ENCODE measurements at regions not wholly inside any gene's neighbourhood (a gene's known extent, or its start where the extent isn't known, plus 50 kb on each side); places are given as distances from the start of the nearest gene placed in this dataset.

GRCh38 chr5:166505544-166505943 lies 1785.9 kb upstream of the WWC1 start:
- no peak for DNase-seq

GRCh38 chr5:166507810-166508425 lies 1783.5 kb upstream of the WWC1 start:
- no peak for DNase-seq

GRCh38 chr5:166509085-166509484 lies 1782.4 kb upstream of the WWC1 start:
- no peak for DNase-seq

GRCh38 chr5:166517976-166518375 lies 1773.5 kb upstream of the WWC1 start:
- DNase-seq: no peak

- DNase-seq: no peak
Measured at GRCh38 chr5:166523206-166523605, 1768.2 kb upstream of the WWC1 start.

GRCh38 chr5:166529200-166529599 lies 1762.2 kb upstream of the WWC1 start:
- no peak for DNase-seq

GRCh38 chr5:166532456-166533220 lies 1758.8 kb upstream of the WWC1 start:
- no peak for DNase-seq

GRCh38 chr5:166535641-166536040 lies 1755.8 kb upstream of the WWC1 start:
- no peak for DNase-seq

GRCh38 chr5:166540156-166540555 lies 1751.3 kb upstream of the WWC1 start:
- no peak for DNase-seq

GRCh38 chr5:166551384-166551783 lies 1740.1 kb upstream of the WWC1 start:
- no peak for DNase-seq

GRCh38 chr5:166553778-166554177 lies 1737.7 kb upstream of the WWC1 start:
- no peak for DNase-seq

- no peak for DNase-seq
Measured at GRCh38 chr5:166561759-166562158, 1729.7 kb upstream of the WWC1 start.

GRCh38 chr5:166562246-166562645 lies 1729.2 kb upstream of the WWC1 start:
- DNase-seq: no peak

GRCh38 chr5:166566725-166567124 lies 1724.7 kb upstream of the WWC1 start:
- no peak for DNase-seq

- DNase-seq: no peak
Measured at GRCh38 chr5:166570865-166571264, 1720.6 kb upstream of the WWC1 start.

- no peak for DNase-seq
Measured at GRCh38 chr5:166571668-166572067, 1719.8 kb upstream of the WWC1 start.

- no peak for DNase-seq
Measured at GRCh38 chr5:166576323-166576722, 1715.1 kb upstream of the WWC1 start.

- no peak for DNase-seq
Measured at GRCh38 chr5:166581826-166582225, 1709.6 kb upstream of the WWC1 start.

- no peak for DNase-seq
Measured at GRCh38 chr5:166582416-166582815, 1709.0 kb upstream of the WWC1 start.

GRCh38 chr5:166594567-166594966 lies 1696.9 kb upstream of the WWC1 start:
- no peak for DNase-seq

- DNase-seq: no peak
Measured at GRCh38 chr5:166595274-166595951, 1696.0 kb upstream of the WWC1 start.

GRCh38 chr5:166596043-166596442 lies 1695.4 kb upstream of the WWC1 start:
- no peak for DNase-seq

- no peak for DNase-seq
Measured at GRCh38 chr5:166602271-166602670, 1689.2 kb upstream of the WWC1 start.

GRCh38 chr5:166617507-166617906 lies 1673.9 kb upstream of the WWC1 start:
- no peak for DNase-seq
